NCI-H446 (cell line): ENCODE measurements at regions not wholly inside any gene's neighbourhood (a gene's known extent, or its start where the extent isn't known, plus 50 kb on each side); places are given as distances from the start of the nearest gene placed in this dataset.
A peak's percentile ranks its signal among the peaks of the same experiment; 100 is the strongest.
"Not testable (repeated sequence)": the region's sequence is repeated elsewhere in the genome, so short reads cannot be mapped to it uniquely, and the experiment has no call there.

Source experiments
- DNase-seq, 2 experiments: peaks; one replicate each; lab custom pipeline; 2025; lab: John Stamatoyannopoulos, UW

GRCh38 chr4:125262502-125262901 is 52.3 kb upstream of the FAT4 start:
- no peak for DNase-seq

- DNase-seq = no peak
Observed at GRCh38 chr4:125262079-125262478, 52.7 kb upstream of the FAT4 start.

- no peak for DNase-seq
Observed at GRCh38 chr4:125254106-125254505, 60.6 kb upstream of the FAT4 start.

- peak; percentile 1 to 18 for DNase-seq
Observed at GRCh38 chr4:125244848-125245450, 69.8 kb upstream of the FAT4 start.

- no peak for DNase-seq
Observed at GRCh38 chr4:125243789-125244397, 70.9 kb upstream of the FAT4 start.

- no peak for DNase-seq
Observed at GRCh38 chr4:125235971-125236370, 78.8 kb upstream of the FAT4 start.

GRCh38 chr4:125231661-125232060 is 83.1 kb upstream of the FAT4 start:
- DNase-seq = no peak

- DNase-seq = no peak
Observed at GRCh38 chr4:125229596-125230058, 85.1 kb upstream of the FAT4 start.

- no peak for DNase-seq
Observed at GRCh38 chr4:125225806-125226205, 88.9 kb upstream of the FAT4 start.

- DNase-seq = no peak
Observed at GRCh38 chr4:125200556-125200955, 114.2 kb upstream of the FAT4 start.

- DNase-seq = no peak
Observed at GRCh38 chr4:125198916-125199315, 115.8 kb upstream of the FAT4 start.

- DNase-seq = not testable (repeated sequence)
Observed at GRCh38 chr4:125191874-125192459, 122.8 kb upstream of the FAT4 start.

- DNase-seq = no peak
Observed at GRCh38 chr4:125191232-125191631, 123.5 kb upstream of the FAT4 start.

- no peak for DNase-seq
Observed at GRCh38 chr4:125187226-125188176, 127.3 kb upstream of the FAT4 start.

- no peak for DNase-seq
Observed at GRCh38 chr4:125184116-125184515, 130.6 kb upstream of the FAT4 start.

GRCh38 chr4:125181804-125182203 is 133.0 kb upstream of the FAT4 start:
- no peak for DNase-seq

GRCh38 chr4:125179727-125180126 is 135.0 kb upstream of the FAT4 start:
- no peak for DNase-seq

GRCh38 chr4:125169192-125169591 is 145.6 kb upstream of the FAT4 start:
- no peak for DNase-seq

GRCh38 chr4:125168531-125168930 is 146.2 kb upstream of the FAT4 start:
- no peak for DNase-seq

- DNase-seq = not testable (repeated sequence)
Observed at GRCh38 chr4:125166012-125166411, 148.7 kb upstream of the FAT4 start.

- no peak for DNase-seq
Observed at GRCh38 chr4:125159001-125159400, 155.8 kb upstream of the FAT4 start.

GRCh38 chr4:125155251-125155650 is 159.5 kb upstream of the FAT4 start:
- no peak for DNase-seq
